Ishikawa (cell line): ENCODE measurements at regions not wholly inside any gene's neighbourhood (a gene's known extent, or its start where the extent isn't known, plus 50 kb on each side); places are given as distances from the start of the nearest gene placed in this dataset.

Experiments used
- CEBPB ChIP-seq: IDR thresholded peaks from 2 replicates; pipeline ENCODE4 v1.6.1; 2012
- CREB1 ChIP-seq: IDR thresholded peaks from 2 replicates; pipeline ENCODE4 v1.6.1; 2012; ENCODE audit warnings: low read depth
- EGR1 ChIP-seq: IDR thresholded peaks from 2 replicates; pipeline ENCODE4 v1.6.1; 2012
- EP300 ChIP-seq: IDR thresholded peaks from 2 replicates; pipeline ENCODE4 v1.6.1; 2012; ENCODE audit warnings: borderline replicate concordance
- FOXM1 ChIP-seq: IDR thresholded peaks from 2 replicates; pipeline ENCODE4 v1.6.1; 2012; ENCODE audit warnings: low read depth, borderline replicate concordance
- MAX ChIP-seq: IDR thresholded peaks from 2 replicates; pipeline ENCODE4 v1.6.1; 2012
- NFIC ChIP-seq: IDR thresholded peaks from 2 replicates; pipeline ENCODE4 v1.6.1; 2012
- RAD21 ChIP-seq: IDR thresholded peaks from 2 replicates; pipeline ENCODE4 v1.6.1; 2012; ENCODE audit warnings: low read depth
- REST ChIP-seq: IDR thresholded peaks from 2 replicates; pipeline ENCODE4 v1.6.1; 2012; ENCODE audit warnings: low read depth, mild to moderate bottlenecking
- TAF1 ChIP-seq: IDR thresholded peaks from 2 replicates; pipeline ENCODE4 v1.6.1; 2012; ENCODE audit warnings: low read depth, mild to moderate bottlenecking
- TCF12 ChIP-seq: IDR thresholded peaks from 2 replicates; pipeline ENCODE4 v1.6.1; 2012; ENCODE audit warnings: low read depth
- TEAD4 ChIP-seq: IDR thresholded peaks from 2 replicates; pipeline ENCODE4 v1.6.1; 2012
- USF1 ChIP-seq: IDR thresholded peaks from 2 replicates; pipeline ENCODE4 v1.6.1; 2012
- YY1 ChIP-seq: IDR thresholded peaks from 2 replicates; pipeline ENCODE4 v1.6.1; 2012; ENCODE audit warnings: low read depth
- ZBTB7A ChIP-seq: IDR thresholded peaks from 2 replicates; pipeline ENCODE4 v1.6.1; 2012; ENCODE audit warnings: low read depth

- TF ChIP-seq CREB1, result no peak
- TF ChIP-seq ZBTB7A, result no peak
- no peak for TF ChIP-seq USF1
- no peak for TF ChIP-seq MAX
- TF ChIP-seq TEAD4, result no peak
- TF ChIP-seq NFIC, result no peak
- no peak for TF ChIP-seq EGR1
- TF ChIP-seq RAD21, result no peak
- no peak for TF ChIP-seq CEBPB
- no peak for TF ChIP-seq EP300
- no peak for TF ChIP-seq TCF12
- no peak for TF ChIP-seq FOXM1
- no peak for TF ChIP-seq TAF1
- no peak for TF ChIP-seq YY1
Observed at GRCh38 chr17:55959756-55960155, 193.5 kb upstream of the ANKFN1 start.

- no peak for TF ChIP-seq CREB1
- no peak for TF ChIP-seq USF1
- no peak for TF ChIP-seq MAX
- TF ChIP-seq EP300, result no peak
- no peak for TF ChIP-seq FOXM1
- no peak for TF ChIP-seq NFIC
- TF ChIP-seq YY1, result no peak
- TF ChIP-seq TAF1, result no peak
- no peak for TF ChIP-seq ZBTB7A
- no peak for TF ChIP-seq REST
- no peak for TF ChIP-seq TCF12
- TF ChIP-seq RAD21, result no peak
- TF ChIP-seq CEBPB, result no peak
Observed at GRCh38 chr17:55961386-55961785, 191.9 kb upstream of the ANKFN1 start.

- no peak for TF ChIP-seq TEAD4
- no peak for TF ChIP-seq MAX
- no peak for TF ChIP-seq CREB1
- no peak for TF ChIP-seq EGR1
- no peak for TF ChIP-seq REST
- TF ChIP-seq TAF1, result no peak
- no peak for TF ChIP-seq RAD21
- TF ChIP-seq USF1, result no peak
- no peak for TF ChIP-seq EP300
- no peak for TF ChIP-seq TCF12
- TF ChIP-seq CEBPB, result no peak
- no peak for TF ChIP-seq FOXM1
- TF ChIP-seq NFIC, result no peak
Observed at GRCh38 chr17:55962951-55963401, 190.3 kb upstream of the ANKFN1 start.

DNA sequence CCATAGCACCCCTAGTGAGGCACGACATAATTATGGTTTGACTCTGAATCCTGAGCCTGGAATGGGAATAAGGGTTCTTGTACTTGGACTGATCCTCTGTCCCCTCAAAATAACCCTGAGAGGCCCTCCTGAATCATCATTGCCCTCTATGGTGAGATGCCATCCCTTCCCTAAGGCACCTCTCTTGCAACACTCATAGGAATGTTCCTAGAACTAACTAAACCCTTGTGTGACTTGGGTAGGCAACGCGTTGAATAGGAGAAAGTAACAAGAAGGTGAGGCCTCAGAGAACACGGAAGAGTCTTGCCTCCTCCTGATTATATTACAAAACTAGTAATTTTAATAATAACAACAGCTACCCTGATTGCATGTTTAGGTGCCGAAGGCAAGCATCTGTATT, 189.1 kb upstream of the ANKFN1 start:
- TF ChIP-seq TCF12, result no peak
- TF ChIP-seq YY1, result no peak
- TF ChIP-seq REST, result no peak
- no peak for TF ChIP-seq ZBTB7A
- no peak for TF ChIP-seq CREB1
- no peak for TF ChIP-seq FOXM1
- no peak for TF ChIP-seq RAD21
- no peak for TF ChIP-seq EP300
- TF ChIP-seq CEBPB, result no peak
- no peak for TF ChIP-seq USF1
- no peak for TF ChIP-seq EGR1
